Transverse colon (tissue), 4 donors: ENCODE measurements at regions not wholly inside any gene's neighbourhood (a gene's known extent, or its start where the extent isn't known, plus 50 kb on each side); places are given as distances from the start of the nearest gene placed in this dataset.

Experiments used
- DNase-seq: peaks from one replicate; pipeline ENCODE4 v3.0.0-alpha.2; 2019
- H3K27ac ChIP-seq, 4 donors: fragments of 200-600 bp; sonication (generic); 2 replicates each; pipeline ENCODE4 v1.5.1; 2016 to 2018; ENCODE audit warnings: inconsistent platforms in 4 of 4
- H3K27me3 ChIP-seq: fragments of 200-600 bp; sonication (generic); 2 replicates; pipeline ENCODE4 v1.5.1; 2017; ENCODE audit warnings: inconsistent platforms
- H3K36me3 ChIP-seq, 4 donors: fragments of 200-600 bp; sonication (generic); 2 replicates each; pipeline ENCODE4 v1.5.1; 2017 to 2019; ENCODE audit warnings: inconsistent platforms in 4 of 4
- H3K4me1 ChIP-seq, 4 donors: fragments of 200-600 bp; sonication (generic); 2 replicates each; pipeline ENCODE4 v1.5.1; 2017 to 2020; ENCODE audit warnings: inconsistent platforms in 4 of 4
- H3K4me3 ChIP-seq, 4 donors: fragments of 200-600 bp; sonication (generic); 1 replicate in 1 of 4; 2 replicates in 3 of 4; pipeline versions ENCODE4 v1.5.1 to v1.6.1; 2017 to 2019; ENCODE audit warnings: inconsistent platforms in 4 of 4
- H3K9me3 ChIP-seq, 2 donors: fragments of 200-600 bp; sonication (generic); 2 replicates each; pipeline ENCODE4 v1.5.1; 2017 to 2019; ENCODE audit warnings: inconsistent platforms in 2 of 2
- EP300 ChIP-seq: sonication (generic); formaldehyde crosslinking; IDR thresholded peaks from one replicate; pipeline ENCODE4 v1.6.1; 2017; ENCODE audit warnings: antibody characterized with exemption, low read depth
- POLR2A ChIP-seq: fragments of 450-650 bp; IDR thresholded peaks from one replicate; pipeline ENCODE4 v1.6.1; 2016; ENCODE audit warnings: antibody characterized with exemption, mild to moderate bottlenecking, moderate library complexity
- POLR2AphosphoS5 ChIP-seq, 3 donors: sonication (generic); formaldehyde crosslinking; IDR thresholded peaks; one replicate each; pipeline ENCODE4 v1.6.1; 2016; ENCODE audit warnings: antibody characterized with exemption in 3 of 3
- WGBS, 2 donors: methylation state at CpG; one replicate each; pipeline ENCODE4 v1.1.5; 2018; ENCODE audit warnings: low coverage in 1 of 2; 5-methylcytosine and 5-hydroxymethylcytosine counted together
- in situ Hi-C, 4 donors: fragments of 200-750 bp; cut with MboI; loops; one replicate each; pipeline versions ENCODE4 v1.15.0 to v1.15.1; 2017; ENCODE audit warnings: low sequenced_read_pairs in 3 of 4, low pct_ligation_motif_present in 1 of 4, low pct_unique_long_range_greater_than_20kb in 1 of 4
- intact Hi-C: fragments of 100-400 bp; cut with DNase I; formaldehyde crosslinking; loops from one replicate; pipeline ENCODE4 v1.15.1; 2023; ENCODE audit warnings: low total_unique reads
- TF ChIP-seq, protein P1 (sequence below), 5 experiments: fragments of 200-600 bp in 3 of 5; fragments of 450-650 bp in 2 of 5; sonication (generic) in 3 of 5; IDR thresholded peaks; 1 replicate in 2 of 5; 2 replicates in 3 of 5; pipeline ENCODE4 v1.5.1; 2016 to 2017; ENCODE audit warnings: antibody characterized with exemption in 5 of 5, inconsistent platforms in 3 of 5, mild to moderate bottlenecking in 2 of 5, moderate library complexity in 1 of 5

DNA sequence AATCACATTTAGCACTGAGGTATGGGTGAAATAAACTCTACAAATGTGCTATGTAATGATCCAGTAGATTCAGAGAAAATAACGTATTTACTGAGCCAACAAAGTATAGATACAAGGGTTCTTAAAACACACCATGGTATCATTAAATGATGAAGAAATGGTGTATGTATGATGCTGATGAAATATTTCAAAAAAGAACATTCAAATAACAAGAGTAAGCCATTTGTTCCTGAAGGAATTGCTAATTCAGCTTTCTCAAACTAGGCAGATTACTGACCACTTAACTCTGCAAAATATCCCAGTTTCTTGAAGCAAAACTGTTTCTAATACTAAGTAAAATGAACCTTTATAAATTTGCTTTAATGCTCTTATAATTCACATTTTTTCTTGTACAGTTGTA is 97.6 kb upstream of the IFNE start:
- TF ChIP-seq POLR2A (no peak), POLR2AphosphoS5 (IDR thresholded peaks at IDR 0.05) (no peak), EP300 (no peak)
- TF ChIP-seq, protein P1, sequence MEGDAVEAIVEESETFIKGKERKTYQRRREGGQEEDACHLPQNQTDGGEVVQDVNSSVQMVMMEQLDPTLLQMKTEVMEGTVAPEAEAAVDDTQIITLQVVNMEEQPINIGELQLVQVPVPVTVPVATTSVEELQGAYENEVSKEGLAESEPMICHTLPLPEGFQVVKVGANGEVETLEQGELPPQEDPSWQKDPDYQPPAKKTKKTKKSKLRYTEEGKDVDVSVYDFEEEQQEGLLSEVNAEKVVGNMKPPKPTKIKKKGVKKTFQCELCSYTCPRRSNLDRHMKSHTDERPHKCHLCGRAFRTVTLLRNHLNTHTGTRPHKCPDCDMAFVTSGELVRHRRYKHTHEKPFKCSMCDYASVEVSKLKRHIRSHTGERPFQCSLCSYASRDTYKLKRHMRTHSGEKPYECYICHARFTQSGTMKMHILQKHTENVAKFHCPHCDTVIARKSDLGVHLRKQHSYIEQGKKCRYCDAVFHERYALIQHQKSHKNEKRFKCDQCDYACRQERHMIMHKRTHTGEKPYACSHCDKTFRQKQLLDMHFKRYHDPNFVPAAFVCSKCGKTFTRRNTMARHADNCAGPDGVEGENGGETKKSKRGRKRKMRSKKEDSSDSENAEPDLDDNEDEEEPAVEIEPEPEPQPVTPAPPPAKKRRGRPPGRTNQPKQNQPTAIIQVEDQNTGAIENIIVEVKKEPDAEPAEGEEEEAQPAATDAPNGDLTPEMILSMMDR (IDR thresholded peaks at IDR 0.05) = no peak
- H3K9me3 ChIP-seq = no peaks in the 10 kb centered on the region
- no peaks in the 10 kb centered on the region for H3K36me3 ChIP-seq
- intact Hi-C loops = no loop called here
- no peak for DNase-seq
- no peak overlapping the region for H3K27ac ChIP-seq
- peaks cover 6% of the 10 kb centered on the region for H3K27me3 ChIP-seq
- 43 to 54% methylated on average over 1 of the region's 1 CpG for WGBS, 2 donors
- H3K4me3 ChIP-seq = no peak overlapping the region
- in situ Hi-C loops = no loop called here
- H3K4me1 ChIP-seq = no peaks in the 10 kb centered on the region

GRCh38 chr9:21580636-21581378 is 98.7 kb upstream of the IFNE start:
- no peak overlapping the region for H3K27ac ChIP-seq
- no peaks in the 10 kb centered on the region for H3K36me3 ChIP-seq
- no peak overlapping the region for H3K4me3 ChIP-seq
- no peaks in the 10 kb centered on the region for H3K9me3 ChIP-seq
- TF ChIP-seq, protein P1 (IDR thresholded peaks at IDR 0.05) = no peak
- no peak for TF ChIP-seq EP300
- no peak for TF ChIP-seq POLR2A
- TF ChIP-seq POLR2AphosphoS5 (IDR thresholded peaks at IDR 0.05) = no peak
- intact Hi-C loops (no loop called here), in situ Hi-C loops (no loop called here)
- DNase-seq = no peak
- peaks cover 6% of the 10 kb centered on the region for H3K27me3 ChIP-seq
- no peaks in the 10 kb centered on the region for H3K4me1 ChIP-seq
- 48 to 52% methylated on average over 8 to 12 of the region's 12 CpGs for WGBS, 2 donors

GRCh38 chr9:21583628-21584377 is 101.7 kb upstream of the IFNE start:
- DNase-seq = no peak
- TF ChIP-seq, protein P1 (IDR thresholded peaks at IDR 0.05) = no peak
- TF ChIP-seq EP300 (no peak), POLR2A (no peak), POLR2AphosphoS5 (IDR thresholded peaks at IDR 0.05) (no peak)
- 61 to 67% methylated on average over 3 of the region's 3 CpGs for WGBS, 2 donors
- in situ Hi-C loops = no loop called here
- intact Hi-C loops = no loop called here
- Histone ChIP-seq H3K4me1 (no peaks in the 10 kb centered on the region), H3K36me3 (no peaks in the 10 kb centered on the region), H3K27me3 (peaks cover 3% of the 10 kb centered on the region), H3K4me3 (no peak overlapping the region), H3K27ac (no peak overlapping the region), H3K9me3 (no peaks in the 10 kb centered on the region)

DNA sequence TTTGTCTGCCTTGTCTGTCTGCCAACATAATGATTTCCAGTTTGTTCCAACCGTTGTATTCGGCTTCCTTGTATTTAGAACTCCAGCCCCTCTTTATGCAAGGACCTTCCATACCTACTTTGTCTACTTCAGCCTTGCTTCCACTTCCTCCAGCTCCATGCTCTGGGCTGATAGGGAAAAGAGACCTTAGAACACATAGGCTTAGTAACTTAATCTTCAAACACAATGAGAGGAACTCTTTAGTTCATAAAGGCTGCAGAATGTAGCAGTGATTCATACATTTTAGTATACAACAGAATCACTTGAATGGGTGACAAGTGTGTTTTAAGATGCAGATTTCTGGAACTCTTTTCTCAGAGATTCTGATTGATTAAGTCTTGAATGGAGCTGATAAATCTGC is 102.8 kb upstream of the IFNE start:
- DNase-seq = no peak
- Histone ChIP-seq H3K4me1 (no peaks in the 10 kb centered on the region), H3K27ac (no peak overlapping the region), H3K36me3 (no peaks in the 10 kb centered on the region), H3K27me3 (peaks cover under 1% of the 10 kb centered on the region), H3K4me3 (no peak overlapping the region), H3K9me3 (no peaks in the 10 kb centered on the region)
- no peak for TF ChIP-seq EP300
- no peak for TF ChIP-seq POLR2A
- TF ChIP-seq, protein P1 (IDR thresholded peaks at IDR 0.05) = no peak
- TF ChIP-seq POLR2AphosphoS5 (IDR thresholded peaks at IDR 0.05) = no peak
- intact Hi-C loops = no loop called here
- in situ Hi-C loops = no loop called here
- 83 to 87% methylated on average over 2 of the region's 2 CpGs for WGBS, 2 donors
